ENCODE measurements at regions not wholly inside any gene's neighbourhood (a gene's known extent, or its start where the extent isn't known, plus 50 kb on each side); places are given as distances from the start of the nearest gene placed in this dataset.

- TF ChIP-seq POLR2A (IDR thresholded peaks at IDR 0.05) (no peak), CTCF (IDR thresholded peaks at IDR 0.05) (no peak)
These were observed 62.0 kb upstream of the ESRRG start for GRCh38 chr1:216785221-216785620.
